HG02840 (cell line): ENCODE measurements at regions not wholly inside any gene's neighbourhood (a gene's known extent, or its start where the extent isn't known, plus 50 kb on each side); places are given as distances from the start of the nearest gene placed in this dataset.

Source experiments
- ATAC-seq: cut with Tn5 transposase; IDR thresholded peaks from one replicate; pipeline ENCODE4 v1.9.1; 2021; ENCODE audit warnings: mild to moderate bottlenecking, moderate library complexity, moderate number of reproducible peaks; ENCODE audit not compliant: unreplicated experiment, low FRiP score

- no peak for ATAC-seq
Observed at GRCh38 chr5:2658881-2659470, 92.5 kb downstream of the IRX2 start.

- no peak for ATAC-seq
Observed at GRCh38 chr5:2658447-2658846, 93.0 kb downstream of the IRX2 start.

DNA sequence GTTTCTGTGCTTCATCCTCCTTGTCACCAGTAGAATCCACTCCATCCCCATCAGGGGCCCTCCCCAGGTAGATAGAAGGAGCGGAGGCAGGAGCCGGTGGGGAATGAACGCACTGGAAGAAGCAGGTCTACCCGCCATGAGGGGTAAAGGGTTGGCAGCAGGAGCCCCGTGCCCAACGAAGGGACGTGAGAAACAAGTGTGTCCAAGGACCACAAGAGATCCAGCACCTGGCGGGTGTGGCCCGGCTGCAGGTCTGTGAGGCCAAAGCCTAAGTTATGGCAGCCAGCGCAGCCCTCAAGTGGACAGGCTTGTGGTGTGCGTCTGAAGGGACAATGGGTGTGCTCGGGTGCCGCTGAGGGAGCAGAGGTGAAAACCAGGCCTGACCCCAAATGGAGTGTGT, 94.3 kb downstream of the IRX2 start:
- ATAC-seq, result no peak

GRCh38 chr5:2656206-2656605, 95.3 kb downstream of the IRX2 start:
- no peak for ATAC-seq

DNA sequence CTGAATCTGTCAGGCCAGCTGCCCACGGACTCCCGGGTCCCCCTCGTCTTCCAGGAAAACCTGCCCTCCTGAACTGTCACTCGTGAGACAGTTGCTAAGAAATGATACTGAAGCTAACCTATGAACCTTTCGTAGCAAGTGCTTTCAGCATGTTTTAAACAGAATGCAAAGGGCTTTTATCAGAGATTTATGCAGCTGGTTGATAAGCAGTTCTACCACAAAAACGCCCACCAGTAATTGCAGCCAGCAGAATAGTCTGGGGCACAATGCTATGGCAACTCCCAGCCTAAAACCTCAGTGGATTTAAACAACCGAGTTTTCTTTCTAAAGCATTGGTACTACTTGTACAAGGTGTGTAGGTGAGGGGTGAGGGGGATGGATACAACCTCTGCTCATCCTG, 97.5 kb downstream of the IRX2 start:
- no peak for ATAC-seq

GRCh38 chr5:2651116-2651515, 100.4 kb downstream of the IRX2 start:
- no peak for ATAC-seq

DNA sequence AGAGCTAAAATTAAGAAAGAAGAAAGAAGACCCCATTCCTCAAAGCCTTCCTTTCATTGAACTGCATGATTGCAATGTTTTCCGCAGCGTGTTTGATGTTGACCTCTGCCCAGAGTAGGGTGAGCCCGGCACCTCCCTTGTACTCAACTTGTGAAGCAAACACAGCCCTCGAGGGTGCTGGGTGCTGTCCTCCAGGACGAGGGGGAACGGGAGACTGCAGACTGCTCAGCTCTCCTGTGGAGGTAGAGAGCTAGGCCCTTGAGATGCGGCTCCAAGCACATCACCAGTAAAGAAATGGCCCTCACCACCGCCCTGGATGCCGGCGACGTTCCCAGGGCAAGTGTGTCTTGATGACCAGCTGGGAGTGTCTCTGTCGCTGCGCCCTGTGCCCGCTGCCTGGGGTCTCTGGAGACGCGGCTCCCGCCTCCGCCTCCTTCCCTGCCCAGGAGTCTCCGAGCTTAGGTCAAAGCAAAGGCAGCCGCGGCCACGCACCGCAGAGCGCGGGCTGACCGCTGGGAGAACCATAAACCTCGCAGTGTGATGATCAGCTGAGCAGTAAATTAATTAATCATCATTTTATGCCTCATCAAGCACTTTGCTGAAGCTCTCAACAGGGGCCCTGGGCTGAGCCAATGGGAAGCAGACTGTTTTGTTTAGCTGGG, 108.7 kb downstream of the IRX2 start:
- ATAC-seq, result no peak

- ATAC-seq, result no peak
Observed at GRCh38 chr5:2640717-2641116, 110.8 kb downstream of the IRX2 start.

GRCh38 chr5:2639425-2639824, 112.1 kb downstream of the IRX2 start:
- no peak for ATAC-seq

GRCh38 chr5:2634399-2635176, 116.9 kb downstream of the IRX2 start:
- no peak for ATAC-seq

GRCh38 chr5:2633992-2634391, 117.5 kb downstream of the IRX2 start:
- ATAC-seq, result no peak

DNA sequence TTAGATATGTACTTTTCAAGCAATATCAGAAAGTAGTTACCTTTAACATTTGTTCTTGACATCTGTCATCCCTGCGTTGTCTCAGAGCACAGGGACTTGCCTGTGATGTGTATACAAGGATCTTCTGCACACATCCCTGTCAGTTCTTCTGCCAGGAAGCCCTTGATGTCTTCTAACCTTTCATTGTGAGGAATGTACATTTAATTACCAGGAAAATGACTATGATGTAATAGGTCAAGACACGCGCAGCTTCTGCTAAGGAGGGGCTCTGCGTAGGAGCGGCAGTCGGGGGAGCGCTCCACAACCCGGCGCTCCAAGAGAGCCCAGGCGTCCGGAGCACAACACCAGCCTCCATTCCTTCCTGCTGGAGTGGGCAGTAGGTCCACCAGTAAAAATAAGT, 119.7 kb downstream of the IRX2 start:
- ATAC-seq, result no peak

DNA sequence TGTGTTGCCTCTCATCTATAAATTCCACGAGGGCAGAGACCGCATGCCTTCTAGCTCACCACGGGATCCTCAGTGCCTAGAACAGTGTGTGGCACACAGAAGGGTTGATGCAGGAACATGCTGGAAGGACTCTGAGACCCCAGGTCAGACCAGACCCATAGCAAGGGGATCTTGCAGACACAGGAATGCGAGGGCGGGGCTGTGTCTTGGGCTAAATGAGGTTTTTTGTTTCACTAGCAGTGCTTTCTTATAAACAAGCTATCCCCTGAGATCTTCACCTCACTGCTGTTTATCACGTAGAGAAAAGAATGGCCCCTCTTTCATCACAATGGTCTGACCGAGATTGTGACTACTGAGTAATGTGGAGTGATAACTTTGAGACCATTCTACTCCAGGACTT, 122.4 kb downstream of the IRX2 start:
- ATAC-seq, result no peak

DNA sequence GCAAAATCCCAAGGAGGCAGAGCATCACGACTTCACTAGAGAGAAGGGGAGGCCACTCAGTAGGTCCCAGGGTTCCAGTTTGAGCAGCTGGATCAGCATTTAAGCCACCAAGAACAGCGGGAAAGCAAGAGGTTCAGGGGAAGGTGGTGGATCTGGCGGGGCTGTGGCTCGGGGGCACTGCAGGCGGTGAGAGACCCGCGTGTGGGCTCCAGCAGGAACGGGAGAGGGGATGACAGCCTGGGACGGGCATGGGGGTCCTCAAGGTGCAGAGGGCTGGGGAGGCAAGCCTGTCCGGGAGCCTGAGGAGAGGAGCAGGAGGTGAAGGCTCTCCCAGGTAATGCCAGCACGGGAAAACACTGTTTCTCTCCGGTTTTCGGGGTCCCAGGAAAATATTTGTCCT, 123.6 kb downstream of the IRX2 start:
- ATAC-seq, result no peak

DNA sequence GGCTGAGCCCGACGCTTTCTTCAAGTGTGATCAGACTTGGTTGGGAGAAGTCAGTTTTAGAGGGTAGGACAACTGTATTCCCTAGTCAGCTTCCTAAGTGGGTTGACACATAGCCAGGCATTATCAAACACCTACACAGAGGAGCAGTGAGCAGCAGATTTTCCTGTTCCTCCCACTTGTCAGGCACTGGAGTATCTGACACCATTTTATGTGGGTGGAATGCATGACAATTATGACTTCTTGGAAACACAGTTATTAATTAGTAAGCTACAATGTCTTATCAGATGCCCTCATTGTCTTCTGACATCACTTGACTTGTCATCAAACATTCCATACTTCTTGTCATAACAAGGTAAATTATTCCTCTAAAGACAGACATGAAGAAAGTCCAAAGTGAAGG, 124.9 kb downstream of the IRX2 start:
- no peak for ATAC-seq

DNA sequence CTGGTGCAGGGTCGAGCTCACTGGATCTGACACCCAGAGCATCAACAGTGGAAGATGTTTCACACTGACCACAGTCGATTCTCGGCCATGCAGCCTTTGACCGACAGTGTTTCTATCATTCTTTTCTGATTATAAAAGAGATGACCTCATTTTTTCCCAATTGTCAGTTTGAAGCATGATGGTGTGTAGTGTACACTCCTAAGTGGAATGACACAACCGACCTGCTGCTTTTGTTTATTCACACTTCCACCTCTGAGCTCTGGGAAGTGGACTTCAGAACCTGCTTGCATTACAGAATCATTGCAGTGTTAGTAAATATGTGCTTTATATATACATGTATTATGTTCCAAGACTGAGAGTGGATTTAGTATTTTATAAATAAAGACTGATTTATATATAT, 128.6 kb downstream of the IRX2 start:
- no peak for ATAC-seq

DNA sequence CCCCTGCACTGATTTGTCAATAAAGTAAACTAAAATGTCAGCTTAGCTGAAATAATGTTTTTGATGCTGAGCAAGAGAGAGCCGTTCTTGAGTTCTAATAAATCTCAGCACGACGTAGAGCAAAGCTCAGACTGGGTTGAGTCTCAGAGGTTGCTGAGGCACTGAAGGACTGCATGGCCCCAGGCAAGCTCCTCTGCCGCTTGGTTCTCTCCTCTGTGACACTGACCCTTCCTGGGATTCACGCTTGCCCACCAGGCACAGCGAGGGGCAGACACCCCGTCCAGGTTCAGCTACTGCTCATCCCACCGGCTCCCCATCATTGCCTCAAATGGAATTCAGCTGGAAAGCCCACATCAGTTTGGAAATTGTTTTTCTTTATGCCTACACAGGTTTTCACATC, 129.8 kb downstream of the IRX2 start:
- ATAC-seq, result no peak

- ATAC-seq, result no peak
Observed at GRCh38 chr5:2619216-2619615, 132.3 kb downstream of the IRX2 start.

GRCh38 chr5:2617461-2617860, 134.0 kb downstream of the IRX2 start:
- ATAC-seq, result no peak

GRCh38 chr5:2615917-2616316, 135.6 kb downstream of the IRX2 start:
- ATAC-seq, result no peak

- ATAC-seq, result no peak
Observed at GRCh38 chr5:2614571-2614970, 136.9 kb downstream of the IRX2 start.

- no peak for ATAC-seq
Observed at GRCh38 chr5:2611659-2612058, 139.8 kb downstream of the IRX2 start.
